ENCODE measurements at regions not wholly inside any gene's neighbourhood (a gene's known extent, or its start where the extent isn't known, plus 50 kb on each side); places are given as distances from the start of the nearest gene placed in this dataset.

GRCh38 chr11:115670538-115671205 is 166.5 kb upstream of the CADM1 start:
- no peak for DNase-seq (ENCODE audit: extremely low read depth, insufficient read length)
- H3K36me3 ChIP-seq (ENCODE audit: control insufficient read depth, insufficient read depth, low read length): no peaks in the 10 kb centered on the region
- H3K27me3 ChIP-seq (replicated peaks; ENCODE audit: control insufficient read depth, insufficient read depth, low read length): peaks cover 2% of the 10 kb centered on the region; the same call in 1 of the 2 replicates
- no peak for TF ChIP-seq CTCF (IDR thresholded peaks at IDR 0.05; ENCODE audit: insufficient read depth, low read length, poor library complexity, severe bottlenecking)
- no peak overlapping the region for H3K4me3 ChIP-seq (replicated peaks; ENCODE audit: low read depth, low read length)

DNA sequence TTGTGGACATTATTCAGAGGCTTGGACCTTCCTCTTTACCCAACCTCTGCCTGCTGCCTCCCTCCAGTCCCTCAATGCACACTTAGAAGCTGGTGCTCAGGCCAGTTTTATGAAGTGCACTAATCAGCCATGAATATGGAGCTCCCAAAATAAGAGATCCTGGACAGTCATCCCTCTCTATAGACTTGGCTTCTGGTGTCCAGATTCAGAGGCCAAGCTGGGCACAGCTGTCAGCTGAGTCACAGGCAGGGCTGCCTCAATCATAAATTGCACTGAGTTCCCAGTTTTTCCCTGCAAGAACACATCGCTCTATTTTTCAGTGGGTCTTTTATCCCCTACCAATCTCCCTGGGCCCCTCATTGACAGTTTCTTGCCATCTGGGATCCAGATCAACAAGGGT is 161.7 kb upstream of the CADM1 start:
- peaks cover 3% of the 10 kb centered on the region; the same call in 1 of the 2 replicates for H3K27me3 ChIP-seq (replicated peaks; ENCODE audit: control insufficient read depth, insufficient read depth, low read length)
- no peak for TF ChIP-seq CTCF (IDR thresholded peaks at IDR 0.05; ENCODE audit: insufficient read depth, low read length, poor library complexity, severe bottlenecking)
- H3K4me3 ChIP-seq (replicated peaks; ENCODE audit: low read depth, low read length): no peak overlapping the region
- no peaks in the 10 kb centered on the region for H3K36me3 ChIP-seq (ENCODE audit: control insufficient read depth, insufficient read depth, low read length)
- DNase-seq (ENCODE audit: extremely low read depth, insufficient read length): no peak

DNA sequence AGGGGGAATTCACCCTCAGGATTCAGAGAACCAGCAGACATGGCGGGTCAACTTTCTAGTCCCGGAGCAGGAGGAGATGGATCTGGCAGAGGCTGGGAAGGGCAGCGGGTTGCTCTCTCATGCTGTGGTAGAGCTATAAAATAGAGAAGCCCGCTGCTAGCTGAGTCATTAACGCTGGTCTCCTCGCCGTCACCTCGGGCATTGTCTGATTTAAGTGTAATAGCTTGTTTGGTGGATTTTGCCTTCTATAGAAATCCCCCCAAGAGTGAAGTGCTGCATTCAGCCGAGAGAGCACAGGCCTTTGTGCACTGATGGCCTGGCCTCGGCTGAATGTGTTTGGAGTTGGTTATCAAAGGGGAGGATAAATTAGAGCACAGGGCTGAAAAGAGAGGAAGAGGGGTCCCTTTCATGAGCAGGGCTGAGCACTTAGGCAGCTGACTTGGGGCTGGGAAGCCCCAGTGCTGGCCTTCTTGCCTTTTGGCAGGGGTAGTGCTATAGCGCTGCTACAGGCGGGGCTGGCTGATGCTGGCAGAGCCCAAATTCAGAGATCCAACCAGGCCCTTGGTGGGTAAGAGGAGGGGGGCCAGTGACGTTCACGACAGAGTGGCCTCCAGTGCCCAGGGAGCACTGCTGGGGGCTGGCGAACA is 161.1 kb upstream of the CADM1 start:
- no peaks in the 10 kb centered on the region for H3K36me3 ChIP-seq (ENCODE audit: control insufficient read depth, insufficient read depth, low read length)
- H3K27me3 ChIP-seq (replicated peaks; ENCODE audit: control insufficient read depth, insufficient read depth, low read length): peaks cover 3% of the 10 kb centered on the region; the same call in 1 of the 2 replicates
- no peak overlapping the region for H3K4me3 ChIP-seq (replicated peaks; ENCODE audit: low read depth, low read length)
- no peak for TF ChIP-seq CTCF (IDR thresholded peaks at IDR 0.05; ENCODE audit: insufficient read depth, low read length, poor library complexity, severe bottlenecking)
- DNase-seq (ENCODE audit: extremely low read depth, insufficient read length): no peak

- H3K4me3 ChIP-seq (replicated peaks; ENCODE audit: low read depth, low read length): no peak overlapping the region
- no peaks in the 10 kb centered on the region for H3K36me3 ChIP-seq (ENCODE audit: control insufficient read depth, insufficient read depth, low read length)
- no peak for TF ChIP-seq CTCF (IDR thresholded peaks at IDR 0.05; ENCODE audit: insufficient read depth, low read length, poor library complexity, severe bottlenecking)
- no peak for DNase-seq (ENCODE audit: extremely low read depth, insufficient read length)
- H3K27me3 ChIP-seq (replicated peaks; ENCODE audit: control insufficient read depth, insufficient read depth, low read length): peaks cover 4% of the 10 kb centered on the region
Observed at GRCh38 chr11:115664313-115664712, 160.1 kb upstream of the CADM1 start.

DNA sequence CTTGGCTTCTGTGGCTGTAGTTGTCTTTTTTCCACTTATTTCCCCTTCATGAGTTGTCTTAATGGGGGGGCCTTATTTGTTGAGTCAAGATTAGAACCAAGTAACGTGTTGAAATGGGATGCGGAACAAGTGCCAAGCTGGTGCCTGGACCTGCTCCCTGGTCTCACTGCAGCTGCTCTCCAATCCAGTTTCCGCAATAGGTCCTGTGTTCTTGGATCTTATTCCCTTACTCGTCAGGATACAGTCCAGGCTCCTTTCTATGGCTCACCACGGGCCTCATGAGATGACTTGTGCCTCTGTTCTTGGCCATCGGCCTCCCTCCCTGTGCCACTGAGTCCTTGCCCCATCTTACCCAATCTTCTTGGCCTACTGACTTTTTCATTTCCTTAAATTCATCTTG is 159.6 kb upstream of the CADM1 start:
- H3K4me3 ChIP-seq (replicated peaks; ENCODE audit: low read depth, low read length): no peak overlapping the region
- no peak for DNase-seq (ENCODE audit: extremely low read depth, insufficient read length)
- peaks cover 6% of the 10 kb centered on the region for H3K27me3 ChIP-seq (replicated peaks; ENCODE audit: control insufficient read depth, insufficient read depth, low read length)
- no peak for TF ChIP-seq CTCF (IDR thresholded peaks at IDR 0.05; ENCODE audit: insufficient read depth, low read length, poor library complexity, severe bottlenecking)
- H3K36me3 ChIP-seq (ENCODE audit: control insufficient read depth, insufficient read depth, low read length): no peaks in the 10 kb centered on the region
